DOHH2 (cell line): ENCODE measurements at regions not wholly inside any gene's neighbourhood (a gene's known extent, or its start where the extent isn't known, plus 50 kb on each side); places are given as distances from the start of the nearest gene placed in this dataset.

Experiments used
- EZH2phosphoT487 ChIP-seq: fragments of 200-600 bp; sonication (generic); IDR thresholded peaks from 2 replicates; pipeline ENCODE4 v1.6.1; 2017; ENCODE audit warnings: borderline replicate concordance, mild to moderate bottlenecking, antibody characterized with exemption, low read length, moderate library complexity, mixed read lengths
- TF ChIP-seq, protein P1 (sequence below): fragments of 200-600 bp; sonication (generic); IDR thresholded peaks from one replicate; pipeline ENCODE4 v1.5.1; 2014; ENCODE audit warnings: antibody characterized with exemption, mild to moderate bottlenecking, low read depth, low read length; ENCODE audit not compliant: poor library complexity, severe bottlenecking

DNA sequence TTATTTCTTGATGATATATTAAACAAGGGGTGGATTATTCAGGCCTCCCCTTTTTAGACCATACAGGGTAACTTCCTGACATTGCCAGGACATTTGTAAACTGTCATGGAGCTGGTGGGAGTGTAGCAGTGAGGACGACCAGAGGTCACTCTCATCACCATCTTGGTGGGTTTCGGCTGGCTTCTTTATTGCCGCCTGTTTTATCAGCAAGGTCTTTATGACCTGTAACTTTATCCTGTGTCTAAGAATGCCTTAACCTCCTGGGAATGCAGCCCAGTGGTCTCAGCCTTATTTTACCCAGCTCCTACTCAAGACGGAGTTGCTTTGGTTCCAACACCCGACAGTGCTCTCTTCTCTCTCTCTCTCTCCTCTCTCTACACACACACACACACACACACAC lies 221.9 kb downstream of the C16orf95 start:
- TF ChIP-seq, protein P1, sequence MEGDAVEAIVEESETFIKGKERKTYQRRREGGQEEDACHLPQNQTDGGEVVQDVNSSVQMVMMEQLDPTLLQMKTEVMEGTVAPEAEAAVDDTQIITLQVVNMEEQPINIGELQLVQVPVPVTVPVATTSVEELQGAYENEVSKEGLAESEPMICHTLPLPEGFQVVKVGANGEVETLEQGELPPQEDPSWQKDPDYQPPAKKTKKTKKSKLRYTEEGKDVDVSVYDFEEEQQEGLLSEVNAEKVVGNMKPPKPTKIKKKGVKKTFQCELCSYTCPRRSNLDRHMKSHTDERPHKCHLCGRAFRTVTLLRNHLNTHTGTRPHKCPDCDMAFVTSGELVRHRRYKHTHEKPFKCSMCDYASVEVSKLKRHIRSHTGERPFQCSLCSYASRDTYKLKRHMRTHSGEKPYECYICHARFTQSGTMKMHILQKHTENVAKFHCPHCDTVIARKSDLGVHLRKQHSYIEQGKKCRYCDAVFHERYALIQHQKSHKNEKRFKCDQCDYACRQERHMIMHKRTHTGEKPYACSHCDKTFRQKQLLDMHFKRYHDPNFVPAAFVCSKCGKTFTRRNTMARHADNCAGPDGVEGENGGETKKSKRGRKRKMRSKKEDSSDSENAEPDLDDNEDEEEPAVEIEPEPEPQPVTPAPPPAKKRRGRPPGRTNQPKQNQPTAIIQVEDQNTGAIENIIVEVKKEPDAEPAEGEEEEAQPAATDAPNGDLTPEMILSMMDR = no peak
- TF ChIP-seq EZH2phosphoT487 = no peak
